Neuronal stem cell (in vitro differentiated cells): ENCODE measurements at regions not wholly inside any gene's neighbourhood (a gene's known extent, or its start where the extent isn't known, plus 50 kb on each side); places are given as distances from the start of the nearest gene placed in this dataset.
"Not testable (repeated sequence)": the region's sequence is repeated elsewhere in the genome, so short reads cannot be mapped to it uniquely, and the experiment has no call there.

ENCODE experiments used
- DNase-seq: peaks from one replicate; pipeline ENCODE4 v3.0.0-alpha.2; 2013; ENCODE audit warnings: low spot score
- H2AFZ ChIP-seq: one replicate; pipeline ENCODE4 v1.6.1; 2013; ENCODE audit warnings: mild to moderate bottlenecking, low read length, inconsistent platforms
- H2AK5ac ChIP-seq: 2 replicates; pipeline ENCODE4 v1.6.1; 2013; ENCODE audit warnings: low read depth, mild to moderate bottlenecking, inconsistent platforms, low read length, moderate library complexity, mixed read lengths
- H2BK120ac ChIP-seq: 2 replicates; pipeline ENCODE4 v1.6.1; 2013; ENCODE audit warnings: low read depth, mild to moderate bottlenecking, inconsistent platforms, low read length, moderate library complexity, mixed read lengths
- H2BK12ac ChIP-seq: one replicate; pipeline ENCODE4 v1.6.1; 2013; ENCODE audit warnings: low read length, inconsistent platforms
- H2BK15ac ChIP-seq: 2 replicates; pipeline ENCODE4 v1.6.1; 2013; ENCODE audit warnings: mild to moderate bottlenecking, low read length, inconsistent platforms, mixed read lengths
- H2BK5ac ChIP-seq: one replicate; pipeline ENCODE4 v1.6.1; 2013; ENCODE audit warnings: inconsistent platforms, mild to moderate bottlenecking, low read length, moderate library complexity
- H3K14ac ChIP-seq: one replicate; pipeline ENCODE4 v1.6.1; 2013; ENCODE audit warnings: low read length, inconsistent platforms
- H3K18ac ChIP-seq: 2 replicates; pipeline ENCODE4 v1.6.1; 2013; ENCODE audit warnings: low read length, inconsistent platforms
- H3K23ac ChIP-seq: 2 replicates; pipeline ENCODE4 v1.6.1; 2013; ENCODE audit warnings: low read depth, mild to moderate bottlenecking, mixed read lengths, low read length, inconsistent platforms; ENCODE audit not compliant: poor library complexity
- H3K27ac ChIP-seq: replicated peaks from 3 replicates; pipeline ENCODE4 v1.5.1; 2013; ENCODE audit warnings: low read length, inconsistent platforms
- H3K27me3 ChIP-seq, 3 experiments: 2 replicates each; pipeline ENCODE4 v1.6.1; 2013; ENCODE audit warnings: low read length in 3 of 3, mild to moderate bottlenecking in 2 of 3, inconsistent platforms in 1 of 3, low read depth in 1 of 3, mixed read lengths in 1 of 3, moderate library complexity in 1 of 3; ENCODE audit not compliant: control insufficient read depth in 3 of 3, insufficient read depth in 3 of 3
- H3K36me3 ChIP-seq, 2 donors: replicated peaks in 1 of 2; 2 replicates each; pipeline ENCODE4 v1.6.1; 2013; ENCODE audit warnings: low read length in 2 of 2; ENCODE audit not compliant: control insufficient read depth in 2 of 2, insufficient read depth in 2 of 2
- H3K4ac ChIP-seq: 2 replicates; pipeline ENCODE4 v1.6.1; 2013; ENCODE audit warnings: inconsistent platforms, mild to moderate bottlenecking, low read length, moderate library complexity
- H3K4me1 ChIP-seq, 2 donors: 1 replicate in 1 of 2; 2 replicates in 1 of 2; pipeline ENCODE4 v1.6.1; 2013; ENCODE audit warnings: low read length in 2 of 2, low read depth in 1 of 2; ENCODE audit not compliant: control insufficient read depth in 2 of 2, insufficient read depth in 1 of 2
- H3K4me2 ChIP-seq: one replicate; pipeline ENCODE4 v1.6.1; 2013; ENCODE audit warnings: mild to moderate bottlenecking, low read length, inconsistent platforms; ENCODE audit not compliant: insufficient read depth, poor library complexity, severe bottlenecking
- H3K4me3 ChIP-seq, 2 donors: 2 replicates each; pipeline ENCODE4 v1.5.1; 2013; ENCODE audit warnings: low read length in 2 of 2, mild to moderate bottlenecking in 2 of 2, inconsistent platforms in 1 of 2, moderate library complexity in 1 of 2
- H3K79me1 ChIP-seq: one replicate; pipeline ENCODE4 v1.6.1; 2013; ENCODE audit warnings: low read depth, mild to moderate bottlenecking, inconsistent platforms, low read length, moderate library complexity
- H3K9ac ChIP-seq: one replicate; pipeline ENCODE4 v1.6.1; 2013; ENCODE audit warnings: mild to moderate bottlenecking, low read depth, low read length, inconsistent platforms; ENCODE audit not compliant: poor library complexity
- H3K9me3 ChIP-seq, 2 donors: replicated peaks in 1 of 2; 2 replicates each; pipeline versions ENCODE3 to v1.6.1; 2013; ENCODE audit warnings: low read length in 2 of 2, mild to moderate bottlenecking in 2 of 2, inconsistent platforms in 1 of 2, low read depth in 1 of 2, mixed read lengths in 1 of 2, moderate library complexity in 1 of 2; ENCODE audit not compliant: control insufficient read depth in 2 of 2, insufficient read depth in 1 of 2
- H4K8ac ChIP-seq: one replicate; pipeline ENCODE4 v1.6.1; 2013; ENCODE audit warnings: low read depth, mild to moderate bottlenecking, inconsistent platforms, low read length, moderate library complexity
- H4K91ac ChIP-seq: one replicate; pipeline ENCODE4 v1.6.1; 2013; ENCODE audit warnings: low read length, low read depth, mild to moderate bottlenecking, inconsistent platforms; ENCODE audit not compliant: poor library complexity
- WGBS, 2 donors: extraction: QIAGEN DNeasy Blood & Tissue Kit; methylation state at CpG; one replicate each; pipeline ENCODE4 v1.1.7; 2013; ENCODE audit warnings: missing lambda C conversion rate in 2 of 2, mixed read lengths in 1 of 2; ENCODE audit not compliant: insufficient read length in 2 of 2, insufficient replicate concordance in 1 of 2; ENCODE audit errors: extremely low coverage in 2 of 2; 5-methylcytosine and 5-hydroxymethylcytosine counted together

GRCh38 chrX:34841205-34841604, 101.4 kb upstream of the FAM47B start:
- H2BK12ac ChIP-seq, H3K27ac ChIP-seq, H3K4me2 ChIP-seq, H3K23ac ChIP-seq, H3K9ac ChIP-seq, H3K14ac ChIP-seq, H3K18ac ChIP-seq, H4K8ac ChIP-seq, H3K9me3 ChIP-seq, H3K4me1 ChIP-seq, H3K4me3 ChIP-seq, H2BK120ac ChIP-seq, H2BK15ac ChIP-seq, H3K4ac ChIP-seq, H2AK5ac ChIP-seq, H3K27me3 ChIP-seq, DNase-seq, H4K91ac ChIP-seq, H2BK5ac ChIP-seq, H2AFZ ChIP-seq, H3K79me1 ChIP-seq, H3K36me3 ChIP-seq: not testable (repeated sequence)

DNA sequence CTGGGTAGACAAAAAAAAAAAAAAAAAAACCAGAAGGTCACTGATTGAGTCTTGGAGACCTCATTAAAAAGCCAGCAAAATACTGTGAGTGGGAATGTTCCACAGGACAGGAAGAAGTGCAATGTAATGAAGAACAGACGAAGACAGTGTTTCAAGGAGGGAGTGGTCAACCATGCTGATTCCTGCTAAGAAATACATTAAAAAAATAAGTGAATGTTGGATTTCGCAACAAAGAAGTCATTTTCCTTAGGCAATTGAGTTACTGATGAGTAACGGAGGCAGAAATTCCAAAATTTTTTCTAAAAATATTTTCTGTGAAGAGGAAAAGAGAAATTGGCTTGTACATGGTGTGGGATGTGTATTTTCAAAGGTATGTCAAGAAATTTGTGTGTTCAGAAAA, 94.3 kb upstream of the FAM47B start:
- H3K4me3 ChIP-seq: no peak overlapping the region

GRCh38 chrX:34849371-34849770, 93.2 kb upstream of the FAM47B start:
- H2BK15ac ChIP-seq: no peak overlapping the region
- H3K18ac ChIP-seq: no peak overlapping the region
- no peak overlapping the region for H3K4ac ChIP-seq
- H2BK12ac ChIP-seq: no peak overlapping the region
- no peak overlapping the region for H3K4me3 ChIP-seq
- H4K8ac ChIP-seq: no peak overlapping the region
- no peak overlapping the region for H3K9ac ChIP-seq
- no peak overlapping the region for H2AK5ac ChIP-seq
- H2BK120ac ChIP-seq: no peak overlapping the region
- H2BK5ac ChIP-seq: no peak overlapping the region
- no peaks in the 10 kb centered on the region for H3K36me3 ChIP-seq
- WGBS, 2 donors: no CpG with 5 or more reads among the region's 1 CpG
- no peak overlapping the region for H4K91ac ChIP-seq
- no peaks in the 10 kb centered on the region for H3K79me1 ChIP-seq
- no peaks in the 10 kb centered on the region for H3K4me1 ChIP-seq
- no peak overlapping the region for H2AFZ ChIP-seq
- H3K27ac ChIP-seq: no peak overlapping the region
- H3K9me3 ChIP-seq: no peaks in the 10 kb centered on the region
- no peak overlapping the region for H3K14ac ChIP-seq
- H3K27me3 ChIP-seq: no peaks in the 10 kb centered on the region
- no peak for DNase-seq
- H3K23ac ChIP-seq: no peak overlapping the region
- no peak overlapping the region for H3K4me2 ChIP-seq

More for the DNA sequence above, 94.3 kb upstream of the FAM47B start:
- H4K8ac ChIP-seq: no peak overlapping the region
- H3K4ac ChIP-seq: no peak overlapping the region
- H3K14ac ChIP-seq: no peak overlapping the region
- H3K36me3 ChIP-seq: no peaks in the 10 kb centered on the region
- H2AK5ac ChIP-seq: no peak overlapping the region
- H3K18ac ChIP-seq: no peak overlapping the region
- no peak overlapping the region for H4K91ac ChIP-seq
- no peaks in the 10 kb centered on the region for H3K9me3 ChIP-seq
- no peaks in the 10 kb centered on the region for H3K79me1 ChIP-seq
- DNase-seq: no peak
- H3K27ac ChIP-seq: no peak overlapping the region
- no peak overlapping the region for H2AFZ ChIP-seq
- no peaks in the 10 kb centered on the region for H3K4me1 ChIP-seq
- H2BK15ac ChIP-seq: no peak overlapping the region
- H3K4me2 ChIP-seq: no peak overlapping the region
- WGBS, 2 donors: no CpG with 5 or more reads among the region's 3 CpGs
- no peak overlapping the region for H3K23ac ChIP-seq
- no peak overlapping the region for H3K9ac ChIP-seq
- no peaks in the 10 kb centered on the region for H3K27me3 ChIP-seq
- H2BK120ac ChIP-seq: no peak overlapping the region
- no peak overlapping the region for H2BK5ac ChIP-seq
- no peak overlapping the region for H2BK12ac ChIP-seq

GRCh38 chrX:34859191-34859590, 83.4 kb upstream of the FAM47B start:
- Histone ChIP-seq H2BK5ac (no peak overlapping the region), H3K4me1 (no peaks in the 10 kb centered on the region), H3K36me3 (no peaks in the 10 kb centered on the region), H3K18ac (no peak overlapping the region), H3K27ac (no peak overlapping the region), H3K79me1 (no peaks in the 10 kb centered on the region), H2BK15ac (no peak overlapping the region), H3K9ac (no peak overlapping the region), H3K9me3 (no peaks in the 10 kb centered on the region), H3K23ac (no peak overlapping the region), H2BK12ac (no peak overlapping the region), H2BK120ac (no peak overlapping the region), H3K4me2 (no peak overlapping the region), H4K8ac (no peak overlapping the region), H3K14ac (no peak overlapping the region), H2AK5ac (no peak overlapping the region), H3K27me3 (no peaks in the 10 kb centered on the region), H3K4me3 (no peak overlapping the region), H4K91ac (no peak overlapping the region), H2AFZ (no peak overlapping the region), H3K4ac (no peak overlapping the region)
- no peak for DNase-seq
- no CpG with 5 or more reads among the region's 2 CpGs for WGBS, 2 donors
